Endothelial cell of umbilical vein (primary cell): ENCODE measurements at regions not wholly inside any gene's neighbourhood (a gene's known extent, or its start where the extent isn't known, plus 50 kb on each side); places are given as distances from the start of the nearest gene placed in this dataset.

Experiments
- BruUV-seq: library from RNA; stranded (reverse); fragments of 400-500 nt; replicated peaks from 2 replicates; lab custom pipeline; 2021; lab: Mats Ljungman, UMichigan
- CTCF ChIA-PET: fragments of 300-600, 350-600 bp; sonication (Branson Sonifier 250); formaldehyde crosslinking; loops from one replicate; lab custom pipeline; 2021; ENCODE audit warnings: antibody characterized with exemption, inconsistent platforms; lab: Charles Lee
- POLR2A ChIA-PET: fragments of 300-600, 350-600 bp; sonication (Branson Sonifier 250); formaldehyde crosslinking; loops from one replicate; lab custom pipeline; 2021; ENCODE audit warnings: antibody characterized with exemption, inconsistent platforms; lab: Charles Lee
- DNase-seq: peaks from one replicate; pipeline ENCODE4 v3.0.0-alpha.2; 2011; ENCODE audit warnings: low read depth, low spot score
- FAIRE-seq: peaks from 2 replicates; lab custom pipeline; 2011; peaks lifted over from hg19 to GRCh38; lab: Jason Lieb, UNC
- H2AFZ ChIP-seq: 2 replicates; pipeline ENCODE4 v1.6.0; 2012; ENCODE audit warnings: low read depth, low read length, control low read depth, inconsistent platforms
- H3K27ac ChIP-seq: 2 replicates; pipeline ENCODE4 v1.5.1; 2011; ENCODE audit warnings: low read depth, mild to moderate bottlenecking, control low read depth, low read length, moderate library complexity; ENCODE audit not compliant: insufficient read depth
- H3K27me3 ChIP-seq, 2 experiments: 2 replicates each; pipeline versions ENCODE4 v1.6.0 to v1.6.1; 2011; ENCODE audit warnings: low read length in 2 of 2, mixed read lengths in 1 of 2; ENCODE audit not compliant: control insufficient read depth in 2 of 2, insufficient read depth in 2 of 2
- H3K36me3 ChIP-seq, 2 experiments: 2 replicates in 1 of 2; 3 replicates in 1 of 2; pipeline ENCODE4 v1.5.1; 2011; ENCODE audit warnings: low read length in 2 of 2, mild to moderate bottlenecking in 1 of 2, moderate library complexity in 1 of 2; ENCODE audit not compliant: control insufficient read depth in 2 of 2, insufficient read depth in 2 of 2; ENCODE audit errors: extremely low read depth in 1 of 2
- H3K4me1 ChIP-seq: 3 replicates; pipeline ENCODE4 v1.5.1; 2011; ENCODE audit warnings: mild to moderate bottlenecking, low read length; ENCODE audit not compliant: control insufficient read depth, insufficient read depth; ENCODE audit errors: extremely low read depth
- H3K4me2 ChIP-seq: 2 replicates; pipeline ENCODE4 v1.6.1; 2011; ENCODE audit warnings: low read length, control low read depth, mixed read lengths; ENCODE audit not compliant: insufficient read depth
- H3K4me3 ChIP-seq, 3 experiments: fragments of 200-600 bp in 1 of 3; sonication (generic), shearing (Covaris generic) in 1 of 3; replicated peaks in 1 of 3; 2 replicates each; pipeline ENCODE4 v1.5.1; 2011 to 2016; ENCODE audit warnings: control low read depth in 3 of 3, low read length in 3 of 3, mild to moderate bottlenecking in 2 of 3, inconsistent platforms in 1 of 3, low read depth in 1 of 3, moderate library complexity in 1 of 3; ENCODE audit not compliant: insufficient read depth in 1 of 3
- H3K79me2 ChIP-seq: 2 replicates; pipeline ENCODE4 v1.6.0; 2012; ENCODE audit warnings: low read length, inconsistent platforms; ENCODE audit not compliant: control insufficient read depth, insufficient read depth
- H3K9ac ChIP-seq: replicated peaks from 2 replicates; pipeline ENCODE3; 2011; ENCODE audit warnings: low read length, control low read depth; ENCODE audit not compliant: insufficient read depth; ENCODE audit errors: extremely low read depth
- H3K9me1 ChIP-seq: replicated peaks from 3 replicates; pipeline ENCODE4 v1.6.0; 2011; ENCODE audit warnings: mild to moderate bottlenecking, low read length; ENCODE audit not compliant: control insufficient read depth, insufficient read depth; ENCODE audit errors: extremely low read depth
- H3K9me3 ChIP-seq: replicated peaks from 2 replicates; pipeline ENCODE4 v1.5.1; 2012; ENCODE audit warnings: low read length, inconsistent platforms; ENCODE audit not compliant: control insufficient read depth, insufficient read depth
- H4K20me1 ChIP-seq: replicated peaks from 2 replicates; pipeline ENCODE3; 2011; ENCODE audit warnings: mild to moderate bottlenecking, low read length; ENCODE audit not compliant: control insufficient read depth, insufficient read depth; ENCODE audit errors: extremely low read depth
- FOS ChIP-seq: IDR thresholded peaks from 2 replicates; pipeline ENCODE4 v1.6.1; 2011; ENCODE audit warnings: mild to moderate bottlenecking, low read length, moderate library complexity, borderline replicate concordance; ENCODE audit not compliant: insufficient read depth
- GATA2 ChIP-seq: IDR thresholded peaks from 2 replicates; pipeline ENCODE4 v1.7.0; 2011; ENCODE audit warnings: low read depth, mild to moderate bottlenecking, moderate library complexity, mixed read lengths, low read length; ENCODE audit not compliant: insufficient read length, insufficient read depth
- JUN ChIP-seq: IDR thresholded peaks from 2 replicates; pipeline ENCODE4 v1.6.1; 2011; ENCODE audit warnings: borderline replicate concordance, low read depth; ENCODE audit not compliant: insufficient read length, insufficient read depth
- MYC ChIP-seq: IDR thresholded peaks from one replicate; pipeline ENCODE4 v1.6.1; 2011; ENCODE audit warnings: mild to moderate bottlenecking, low read depth, low read length
- POLR2A ChIP-seq: IDR thresholded peaks from 2 replicates; pipeline ENCODE4 v1.6.1; 2012; ENCODE audit warnings: low read depth, mild to moderate bottlenecking, control low read depth, low read length
- dilution Hi-C: fragments of 300-500 bp; cut with MboI; formaldehyde crosslinking; loops from one replicate; pipeline ENCODE4 v1.15.0; 2019; ENCODE audit warnings: low sequenced_read_pairs; ENCODE audit not compliant: extremely low pct_ligation_motif_present
- intact Hi-C: fragments of 100-400 bp; cut with micrococcal nuclease; formaldehyde crosslinking; loops from one replicate; pipeline ENCODE4 v1.10.0; 2022
- TF ChIP-seq, protein P1 (sequence below), 2 donors: IDR thresholded peaks; 1 replicate in 1 of 2; 2 replicates in 1 of 2; pipeline ENCODE4 v1.5.1; 2011; ENCODE audit warnings: low read length in 2 of 2, mild to moderate bottlenecking in 2 of 2, moderate library complexity in 2 of 2, control low read depth in 1 of 2, inconsistent platforms in 1 of 2, low read depth in 1 of 2; ENCODE audit not compliant: insufficient read depth in 1 of 2; ENCODE audit errors: extremely low read depth in 1 of 2
- TF ChIP-seq, protein P2 (sequence below): IDR thresholded peaks from 2 replicates; pipeline ENCODE4 v1.6.1; 2011; ENCODE audit not compliant: insufficient read depth, insufficient read length

DNA sequence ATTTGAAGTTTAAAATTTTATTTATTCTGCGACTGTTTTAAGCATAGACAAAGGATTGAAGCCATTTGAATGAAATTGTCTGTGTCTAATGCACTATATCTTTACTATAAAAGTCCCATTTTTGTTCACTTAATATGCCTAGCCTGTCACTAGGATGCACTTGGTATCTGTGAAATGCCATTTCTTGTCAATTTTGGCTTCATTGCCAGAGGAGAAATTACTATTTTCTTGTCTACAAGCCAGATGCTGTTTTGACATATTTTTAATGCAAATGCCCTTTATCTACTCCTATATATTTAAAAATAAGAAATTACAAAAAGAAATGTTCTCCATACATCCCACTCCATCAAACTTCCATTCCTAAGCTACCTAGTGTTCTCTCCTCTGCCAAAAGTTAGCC, 1704.5 kb upstream of the RAG2 start:
- Histone ChIP-seq H3K9ac (no peak overlapping the region), H3K27me3 (no peaks in the 10 kb centered on the region), H3K4me1 (no peaks in the 10 kb centered on the region), H2AFZ (no peak overlapping the region), H4K20me1 (no peaks in the 10 kb centered on the region), H3K4me3 (no peak overlapping the region), H3K9me1 (no peaks in the 10 kb centered on the region), H3K4me2 (no peak overlapping the region), H3K27ac (no peak overlapping the region), H3K9me3 (no peaks in the 10 kb centered on the region), H3K36me3 (no peaks in the 10 kb centered on the region), H3K79me2 (no peaks in the 10 kb centered on the region)
- BruUV-seq = no TSS peak
- intact Hi-C loops (no loop called here), dilution Hi-C loops (no loop called here)
- FAIRE-seq (no peak), DNase-seq (no peak)
- TF ChIP-seq GATA2 (no peak), FOS (no peak), POLR2A (no peak), JUN (no peak), MYC (no peak)
- TF ChIP-seq, protein P1, sequence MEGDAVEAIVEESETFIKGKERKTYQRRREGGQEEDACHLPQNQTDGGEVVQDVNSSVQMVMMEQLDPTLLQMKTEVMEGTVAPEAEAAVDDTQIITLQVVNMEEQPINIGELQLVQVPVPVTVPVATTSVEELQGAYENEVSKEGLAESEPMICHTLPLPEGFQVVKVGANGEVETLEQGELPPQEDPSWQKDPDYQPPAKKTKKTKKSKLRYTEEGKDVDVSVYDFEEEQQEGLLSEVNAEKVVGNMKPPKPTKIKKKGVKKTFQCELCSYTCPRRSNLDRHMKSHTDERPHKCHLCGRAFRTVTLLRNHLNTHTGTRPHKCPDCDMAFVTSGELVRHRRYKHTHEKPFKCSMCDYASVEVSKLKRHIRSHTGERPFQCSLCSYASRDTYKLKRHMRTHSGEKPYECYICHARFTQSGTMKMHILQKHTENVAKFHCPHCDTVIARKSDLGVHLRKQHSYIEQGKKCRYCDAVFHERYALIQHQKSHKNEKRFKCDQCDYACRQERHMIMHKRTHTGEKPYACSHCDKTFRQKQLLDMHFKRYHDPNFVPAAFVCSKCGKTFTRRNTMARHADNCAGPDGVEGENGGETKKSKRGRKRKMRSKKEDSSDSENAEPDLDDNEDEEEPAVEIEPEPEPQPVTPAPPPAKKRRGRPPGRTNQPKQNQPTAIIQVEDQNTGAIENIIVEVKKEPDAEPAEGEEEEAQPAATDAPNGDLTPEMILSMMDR (IDR thresholded peaks at IDR 0.05; ENCODE audit: extremely low read depth in 1 of 2, insufficient read depth in 1 of 2, low read depth in 1 of 2, low read length in 2 of 2) = no peak
- TF ChIP-seq, protein P2, sequence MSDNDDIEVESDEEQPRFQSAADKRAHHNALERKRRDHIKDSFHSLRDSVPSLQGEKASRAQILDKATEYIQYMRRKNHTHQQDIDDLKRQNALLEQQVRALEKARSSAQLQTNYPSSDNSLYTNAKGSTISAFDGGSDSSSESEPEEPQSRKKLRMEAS = no peak
- CTCF ChIA-PET = no interaction called here
- POLR2A ChIA-PET = no interaction called here
